RWPE2 (cell line): ENCODE measurements at regions not wholly inside any gene's neighbourhood (a gene's known extent, or its start where the extent isn't known, plus 50 kb on each side); places are given as distances from the start of the nearest gene placed in this dataset.
A peak's percentile ranks its signal among the peaks of the same experiment; 100 is the strongest.

ENCODE experiments used
- ATAC-seq: fragments of 200-7000 bp; cut with Tn5 transposase; 3 replicates; pipeline ENCODE4 v1.9.1; 2021; ENCODE audit warnings: low read depth
- DNase-seq: peaks from one replicate; pipeline ENCODE4 v3.0.0-alpha.2; 2020; ENCODE audit warnings: low spot score
- H3K27ac ChIP-seq: fragments of 450-650 bp; 2 replicates; pipeline ENCODE4 v1.5.1; 2017; ENCODE audit warnings: mild to moderate bottlenecking; ENCODE audit not compliant: poor library complexity, severe bottlenecking
- H3K27me3 ChIP-seq: fragments of 250-450 bp; sonication (Bioruptor Pico); 2 replicates; pipeline ENCODE4 v1.5.1; 2021; ENCODE audit warnings: mild to moderate bottlenecking, moderate library complexity; ENCODE audit not compliant: insufficient read depth, poor library complexity, severe bottlenecking
- H3K36me3 ChIP-seq: fragments of 250-450 bp; sonication (Bioruptor Pico); 2 replicates; pipeline ENCODE4 v1.5.1; 2020; ENCODE audit warnings: low read depth, mild to moderate bottlenecking, moderate library complexity
- H3K4me1 ChIP-seq: fragments of 250-450 bp; sonication (Bioruptor Pico); 2 replicates; pipeline ENCODE4 v1.5.1; 2021; ENCODE audit warnings: mild to moderate bottlenecking, moderate library complexity; ENCODE audit not compliant: insufficient read depth, poor library complexity, severe bottlenecking
- H3K4me3 ChIP-seq: fragments of 250-450 bp; sonication (Bioruptor Pico); 2 replicates; pipeline ENCODE4 v1.5.1; 2021; ENCODE audit warnings: mild to moderate bottlenecking, moderate library complexity; ENCODE audit not compliant: severe bottlenecking
- H3K9me3 ChIP-seq: fragments of 250-450 bp; sonication (Bioruptor Pico); 2 replicates; pipeline ENCODE4 v1.5.1; 2021; ENCODE audit warnings: mild to moderate bottlenecking, moderate library complexity; ENCODE audit not compliant: severe bottlenecking
- TF ChIP-seq, protein P1 (sequence below): fragments of 450-650 bp; IDR thresholded peaks from one replicate; pipeline ENCODE4 v1.5.1; 2017; ENCODE audit warnings: mild to moderate bottlenecking, moderate library complexity; ENCODE audit not compliant: poor library complexity, severe bottlenecking

DNA sequence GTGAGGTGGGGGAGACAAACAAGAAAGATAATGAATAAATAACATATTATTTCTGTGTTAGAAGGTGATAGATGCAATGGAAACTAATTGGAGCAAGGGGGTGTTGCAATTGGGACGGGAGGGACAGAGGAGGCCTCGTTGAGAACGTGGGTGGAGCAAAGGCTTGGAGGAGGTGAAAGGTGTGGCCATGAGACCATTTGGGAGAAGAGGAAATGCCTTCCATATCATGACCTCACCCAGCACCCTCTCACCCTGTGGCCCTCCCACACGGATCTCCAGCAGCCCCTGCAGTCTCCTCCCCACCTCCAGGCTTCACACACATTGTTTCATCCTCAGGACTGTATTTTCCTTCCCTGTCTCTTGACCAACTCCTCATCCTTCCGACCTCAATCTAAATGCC is 85.3 kb upstream of the ARHGAP29 start:
- TF ChIP-seq, protein P1, sequence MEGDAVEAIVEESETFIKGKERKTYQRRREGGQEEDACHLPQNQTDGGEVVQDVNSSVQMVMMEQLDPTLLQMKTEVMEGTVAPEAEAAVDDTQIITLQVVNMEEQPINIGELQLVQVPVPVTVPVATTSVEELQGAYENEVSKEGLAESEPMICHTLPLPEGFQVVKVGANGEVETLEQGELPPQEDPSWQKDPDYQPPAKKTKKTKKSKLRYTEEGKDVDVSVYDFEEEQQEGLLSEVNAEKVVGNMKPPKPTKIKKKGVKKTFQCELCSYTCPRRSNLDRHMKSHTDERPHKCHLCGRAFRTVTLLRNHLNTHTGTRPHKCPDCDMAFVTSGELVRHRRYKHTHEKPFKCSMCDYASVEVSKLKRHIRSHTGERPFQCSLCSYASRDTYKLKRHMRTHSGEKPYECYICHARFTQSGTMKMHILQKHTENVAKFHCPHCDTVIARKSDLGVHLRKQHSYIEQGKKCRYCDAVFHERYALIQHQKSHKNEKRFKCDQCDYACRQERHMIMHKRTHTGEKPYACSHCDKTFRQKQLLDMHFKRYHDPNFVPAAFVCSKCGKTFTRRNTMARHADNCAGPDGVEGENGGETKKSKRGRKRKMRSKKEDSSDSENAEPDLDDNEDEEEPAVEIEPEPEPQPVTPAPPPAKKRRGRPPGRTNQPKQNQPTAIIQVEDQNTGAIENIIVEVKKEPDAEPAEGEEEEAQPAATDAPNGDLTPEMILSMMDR: peak; percentile 71
- peak overlapping the region; percentile 100 for H3K27ac ChIP-seq
- peaks cover 62% of the 10 kb centered on the region for H3K4me1 ChIP-seq
- no peak overlapping the region for H3K4me3 ChIP-seq
- ATAC-seq: peak; percentile 65
- H3K36me3 ChIP-seq: no peaks in the 10 kb centered on the region
- H3K9me3 ChIP-seq: no peaks in the 10 kb centered on the region
- peak; percentile 86 for DNase-seq
- H3K27me3 ChIP-seq: no peaks in the 10 kb centered on the region

DNA sequence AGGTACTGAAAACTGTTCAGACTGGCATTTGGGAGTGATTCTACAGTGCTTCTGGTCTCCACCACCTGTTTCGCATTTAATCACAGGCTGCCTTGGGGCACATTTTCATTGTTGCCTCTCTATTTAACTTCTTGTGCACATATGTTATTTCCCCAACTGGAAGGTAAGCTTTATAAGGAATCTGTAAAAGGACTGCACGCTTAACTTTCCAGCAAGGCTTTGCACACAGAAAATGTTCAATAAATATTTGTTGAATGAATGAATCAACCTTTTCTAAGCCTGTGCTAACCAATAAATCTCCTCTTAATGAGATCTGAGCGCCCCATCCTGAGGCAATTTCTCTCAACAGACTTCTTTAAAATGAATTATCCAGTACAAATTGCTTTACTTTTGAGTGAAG is 84.3 kb upstream of the ARHGAP29 start:
- Histone ChIP-seq H3K27ac (peak overlapping the region; percentile 100), H3K9me3 (no peaks in the 10 kb centered on the region), H3K36me3 (no peaks in the 10 kb centered on the region), H3K4me3 (no peak overlapping the region), H3K27me3 (no peaks in the 10 kb centered on the region), H3K4me1 (peaks cover 61% of the 10 kb centered on the region)
- DNase-seq: no peak
- no peak for ATAC-seq
- TF ChIP-seq, protein P1: no peak

DNA sequence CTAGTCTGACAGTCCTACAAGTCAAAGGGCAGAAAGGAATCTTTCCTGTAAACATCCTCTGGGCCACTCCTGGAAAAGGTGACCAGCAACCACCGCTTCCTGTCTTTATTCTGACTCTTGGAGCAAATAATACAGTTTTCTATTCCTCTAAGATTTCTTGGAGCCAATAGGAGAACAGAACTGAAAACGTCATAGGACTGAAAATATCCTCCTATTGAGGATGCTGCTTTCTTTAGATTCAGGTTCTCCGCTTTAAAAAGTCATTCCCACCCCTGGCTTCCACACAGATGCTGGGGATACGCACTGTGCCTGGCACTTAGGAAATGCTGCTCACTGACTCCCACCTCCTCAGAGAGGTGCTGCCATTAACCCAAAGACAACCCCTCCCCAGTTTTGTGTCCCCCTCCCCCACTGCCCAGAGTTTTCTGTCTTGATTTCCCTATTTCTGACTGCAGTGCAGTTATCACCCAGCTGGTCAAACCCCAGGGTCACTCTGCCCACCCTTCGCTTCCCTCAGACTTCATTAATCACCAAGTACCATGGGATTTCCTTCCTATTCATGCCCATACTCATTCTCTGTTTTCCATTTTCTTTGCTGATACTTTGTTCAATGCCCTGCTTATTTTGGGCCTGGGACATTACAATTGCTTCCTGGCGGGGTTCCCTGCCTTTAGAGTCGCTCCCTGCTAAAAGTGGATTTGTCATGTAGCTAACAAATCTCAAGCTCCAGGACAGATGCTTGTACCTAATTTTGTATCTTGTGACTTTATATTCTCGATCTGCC is 82.1 kb upstream of the ARHGAP29 start:
- TF ChIP-seq, protein P1: no peak
- Histone ChIP-seq H3K36me3 (no peaks in the 10 kb centered on the region), H3K4me3 (no peak overlapping the region), H3K9me3 (no peaks in the 10 kb centered on the region), H3K27ac (peak overlapping the region; percentile 20), H3K27me3 (no peaks in the 10 kb centered on the region), H3K4me1 (peaks cover 44% of the 10 kb centered on the region)
- DNase-seq: no peak
- ATAC-seq: no peak

DNA sequence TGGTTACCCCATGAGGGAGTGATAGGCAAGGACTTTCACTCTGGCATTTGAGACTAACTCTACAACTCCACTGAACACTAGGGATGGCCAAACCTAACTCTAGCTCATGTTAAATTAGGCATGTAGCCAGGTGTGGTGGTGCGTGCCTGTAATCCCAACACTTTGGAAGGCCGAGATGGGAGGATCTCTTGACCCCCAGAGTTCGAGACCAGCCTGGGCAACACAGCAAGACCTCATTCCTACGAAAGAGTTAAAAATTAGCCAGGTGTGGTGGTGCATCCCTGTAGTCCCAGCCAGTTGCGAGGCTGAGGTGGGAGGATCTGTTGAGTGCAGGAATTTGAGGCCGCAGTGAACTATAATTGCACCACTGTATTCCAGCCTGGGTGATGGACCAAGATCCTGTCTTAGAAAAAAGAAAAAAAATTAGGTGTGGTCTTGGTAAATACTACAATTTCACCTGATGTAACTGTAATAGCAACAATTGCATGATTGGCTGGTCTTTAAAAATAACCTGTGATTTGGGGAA is 81.2 kb upstream of the ARHGAP29 start:
- Histone ChIP-seq H3K4me1 (peaks cover 35% of the 10 kb centered on the region), H3K27me3 (no peaks in the 10 kb centered on the region), H3K9me3 (no peaks in the 10 kb centered on the region), H3K4me3 (no peak overlapping the region), H3K36me3 (no peaks in the 10 kb centered on the region), H3K27ac (peak overlapping the region; percentile 20)
- TF ChIP-seq, protein P1: no peak
- no peak for DNase-seq
- no peak for ATAC-seq

DNA sequence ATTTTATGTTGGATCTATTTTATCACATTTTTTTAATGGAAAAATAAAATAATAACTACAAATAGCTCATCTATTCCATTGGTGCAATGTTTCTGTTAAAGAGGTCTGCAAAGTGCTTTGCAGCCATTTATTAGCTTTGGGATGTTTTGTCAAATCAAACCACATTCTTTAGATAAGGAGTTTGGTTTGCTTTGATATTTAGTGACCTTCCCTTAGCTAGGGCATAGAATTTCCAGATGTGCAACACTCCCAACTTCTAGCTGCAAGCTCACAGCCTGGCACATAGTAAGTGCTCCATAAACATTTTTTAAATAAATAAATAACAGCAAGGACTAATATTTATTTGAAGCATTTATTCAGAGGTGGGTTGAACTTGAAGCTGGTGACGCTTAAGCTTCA is 80.4 kb upstream of the ARHGAP29 start:
- Histone ChIP-seq H3K4me3 (no peak overlapping the region), H3K27me3 (no peaks in the 10 kb centered on the region), H3K36me3 (no peaks in the 10 kb centered on the region), H3K9me3 (no peaks in the 10 kb centered on the region), H3K4me1 (peaks cover 27% of the 10 kb centered on the region), H3K27ac (peak overlapping the region; percentile 30)
- ATAC-seq: no peak
- TF ChIP-seq, protein P1: no peak
- DNase-seq: no peak
